Urothelium cell line (cell line): ENCODE measurements at regions not wholly inside any gene's neighbourhood (a gene's known extent, or its start where the extent isn't known, plus 50 kb on each side); places are given as distances from the start of the nearest gene placed in this dataset.
A peak's percentile ranks its signal among the peaks of the same experiment; 100 is the strongest.
"Not testable (repeated sequence)": the region's sequence is repeated elsewhere in the genome, so short reads cannot be mapped to it uniquely, and the experiment has no call there.

Source experiments
- DNase-seq: peaks from one replicate; pipeline ENCODE4 v3.0.0; 2011; ENCODE audit warnings: low spot score, mixed read lengths
- FAIRE-seq: peaks from 2 replicates; lab custom pipeline; 2011; peaks lifted over from hg19 to GRCh38; lab: Jason Lieb, UNC

DNA sequence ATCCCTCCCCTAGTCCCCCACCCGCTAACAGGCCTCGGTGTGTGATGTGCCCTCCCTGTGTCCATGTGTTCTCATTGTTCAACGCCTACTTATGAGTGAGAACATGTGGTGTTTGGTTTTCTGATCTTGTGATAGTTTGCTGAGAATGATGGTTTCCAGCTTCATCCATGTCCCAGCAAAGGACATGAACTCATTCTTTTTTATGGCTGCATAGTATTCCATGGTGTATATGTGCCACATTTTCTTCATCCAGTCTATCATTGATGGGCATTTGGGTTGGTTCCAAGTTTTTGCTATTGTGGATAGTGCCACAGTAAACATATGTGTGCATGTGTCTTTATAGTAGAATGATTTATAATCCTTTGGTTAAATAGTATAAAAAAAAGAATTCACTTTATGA is 380.9 kb upstream of the ST8SIA4 start:
- not testable (repeated sequence) for FAIRE-seq, DNase-seq

DNA sequence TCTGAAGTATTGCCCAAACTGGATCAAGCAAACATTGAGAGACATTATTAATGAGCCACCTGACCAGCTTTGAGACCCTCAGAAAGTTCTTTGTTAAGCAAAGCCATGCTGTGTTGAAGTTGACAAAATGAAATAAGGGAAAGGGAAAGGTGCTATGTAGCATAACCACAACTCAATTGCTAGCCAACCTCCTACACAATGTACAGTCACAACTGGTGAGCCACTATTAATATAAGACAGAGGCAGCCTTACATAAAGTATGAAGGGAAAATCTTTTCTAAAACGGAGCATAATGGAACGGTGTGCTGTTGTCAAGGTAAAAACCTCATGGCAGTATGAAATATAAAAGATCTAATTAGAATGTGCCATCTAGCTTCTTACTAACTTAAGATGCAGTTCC is 375.8 kb upstream of the ST8SIA4 start:
- DNase-seq (no peak), FAIRE-seq (no peak)

DNA sequence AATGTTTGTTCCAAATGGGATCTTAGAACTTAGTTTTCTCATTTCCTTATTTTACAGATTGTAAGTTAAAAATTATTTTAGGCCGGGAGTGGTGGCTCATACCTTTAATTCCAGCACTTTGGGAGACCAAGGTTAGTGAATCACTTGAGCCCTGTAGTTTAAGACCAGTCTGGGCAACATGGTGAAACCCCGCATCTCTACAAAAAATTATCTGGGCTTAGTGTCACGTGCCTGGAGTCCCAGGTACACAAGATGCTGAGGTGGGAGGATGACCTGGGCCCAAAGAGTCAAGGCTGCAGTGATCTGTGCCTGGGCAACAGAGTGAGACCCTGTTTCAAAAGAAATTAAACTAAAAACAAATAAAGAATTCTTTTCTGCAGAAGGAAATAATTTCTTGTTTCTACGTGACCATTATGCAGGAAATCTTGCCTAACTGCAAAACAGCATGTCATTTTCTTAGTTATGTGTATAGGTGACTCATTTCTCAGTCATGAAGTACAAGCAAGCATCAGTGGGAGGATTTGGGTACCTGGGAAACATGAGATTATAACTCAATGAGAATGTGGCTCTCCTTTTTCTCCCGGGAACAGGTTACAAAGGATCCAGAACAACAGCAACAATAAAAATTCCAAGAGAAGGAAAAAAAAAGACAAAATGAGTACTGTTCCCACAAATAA is 375.1 kb upstream of the ST8SIA4 start:
- no peak for FAIRE-seq
- peak; percentile 29 for DNase-seq

DNA sequence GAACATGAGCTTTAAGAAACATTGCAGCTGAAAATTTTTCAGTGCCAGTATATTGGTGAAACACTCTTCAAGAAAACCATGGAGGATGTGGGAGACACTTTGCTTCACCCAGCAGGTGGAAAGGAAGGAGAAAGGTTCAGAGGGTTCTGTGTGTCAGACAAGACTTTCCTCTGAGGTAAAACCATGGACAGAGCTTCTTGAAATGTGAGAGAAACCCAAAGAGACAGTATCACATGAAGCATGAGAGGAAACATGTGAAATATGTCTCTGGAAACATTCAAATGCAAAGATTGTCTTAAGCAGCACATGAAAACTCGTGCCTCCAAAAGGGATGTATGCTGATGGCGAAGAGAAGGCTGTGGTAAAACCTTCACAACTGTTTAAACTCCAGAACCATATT is 368.9 kb upstream of the ST8SIA4 start:
- DNase-seq (no peak), FAIRE-seq (no peak)

DNA sequence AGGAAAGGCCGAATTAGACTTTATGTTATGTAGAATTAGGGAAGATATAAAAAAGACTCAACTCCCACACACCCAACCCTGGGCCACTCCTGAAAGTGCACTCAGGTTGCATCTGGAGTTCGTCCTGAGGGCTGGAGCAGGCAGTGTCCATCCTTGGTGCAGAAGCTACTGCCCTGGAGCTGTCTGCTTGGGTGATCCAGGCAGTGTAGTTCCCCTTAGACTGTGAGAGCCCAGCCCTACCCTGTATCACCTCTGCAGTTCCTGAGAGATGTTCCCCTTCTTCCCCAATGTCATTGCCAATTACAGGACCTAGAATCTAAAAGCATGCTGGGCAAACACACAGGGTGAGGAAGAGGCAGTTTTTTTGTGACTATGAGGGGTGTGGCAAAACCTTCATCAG is 368.3 kb upstream of the ST8SIA4 start:
- DNase-seq (no peak), FAIRE-seq (no peak)

DNA sequence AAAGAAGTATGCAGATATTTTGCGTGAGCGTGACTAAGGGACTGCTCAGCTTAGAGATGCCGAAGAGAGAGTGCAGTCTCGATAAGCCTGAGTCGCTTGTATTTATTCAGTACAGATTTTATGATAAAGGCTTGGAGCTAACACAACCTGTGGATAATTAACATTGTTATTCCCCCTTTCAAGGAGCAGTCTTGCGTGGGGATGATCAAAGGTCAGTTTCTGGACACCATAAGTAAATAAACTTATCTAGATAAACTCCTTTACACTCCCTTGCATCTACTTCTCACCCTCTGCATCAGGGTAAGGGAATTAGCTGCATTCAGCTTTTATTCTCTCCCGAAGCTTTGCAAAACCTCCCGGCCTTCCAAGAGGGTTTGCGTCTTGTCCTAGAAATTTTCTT is 357.8 kb upstream of the ST8SIA4 start:
- FAIRE-seq, result no peak

DNA sequence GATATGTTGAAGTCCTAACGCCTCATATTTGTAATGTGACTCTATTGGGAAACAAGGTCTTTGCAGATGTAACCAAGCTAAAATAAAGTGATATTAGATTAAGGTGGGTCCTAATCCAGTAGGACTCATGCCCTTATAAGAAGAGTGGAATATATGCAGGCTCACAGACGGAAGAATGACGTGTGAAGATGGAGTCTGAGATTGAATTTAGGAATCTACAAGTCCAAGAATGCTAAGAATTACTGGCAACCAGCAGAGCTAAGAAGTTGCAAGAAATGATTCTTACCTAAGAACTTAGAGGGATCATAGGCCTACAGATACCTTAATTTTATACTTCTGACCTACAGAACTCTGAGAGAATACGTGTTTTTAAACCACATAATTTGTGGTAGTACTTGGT is 350.0 kb upstream of the ST8SIA4 start:
- DNase-seq, result no peak
- no peak for FAIRE-seq

More for the DNA sequence above, 357.8 kb upstream of the ST8SIA4 start:
- no peak for DNase-seq

DNA sequence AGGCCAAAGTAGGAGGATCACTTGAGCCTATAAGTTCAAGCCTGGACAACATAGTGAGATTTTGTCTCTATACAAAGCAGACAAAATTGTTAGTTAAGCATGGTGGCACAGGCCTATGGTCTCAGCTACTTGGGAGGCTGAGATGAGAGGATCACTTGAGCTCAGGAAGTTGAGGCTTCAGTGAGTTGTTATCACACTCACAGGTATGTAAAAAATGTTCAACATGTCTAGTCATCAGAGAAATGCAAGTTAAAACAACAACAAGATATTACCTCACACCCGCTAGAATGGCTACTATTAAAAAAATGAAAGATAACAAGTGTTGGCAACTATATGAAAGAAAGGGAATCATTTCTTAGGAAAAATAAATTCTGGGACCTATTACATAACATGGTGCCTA is 341.5 kb upstream of the ST8SIA4 start:
- DNase-seq (no peak), FAIRE-seq (no peak)

DNA sequence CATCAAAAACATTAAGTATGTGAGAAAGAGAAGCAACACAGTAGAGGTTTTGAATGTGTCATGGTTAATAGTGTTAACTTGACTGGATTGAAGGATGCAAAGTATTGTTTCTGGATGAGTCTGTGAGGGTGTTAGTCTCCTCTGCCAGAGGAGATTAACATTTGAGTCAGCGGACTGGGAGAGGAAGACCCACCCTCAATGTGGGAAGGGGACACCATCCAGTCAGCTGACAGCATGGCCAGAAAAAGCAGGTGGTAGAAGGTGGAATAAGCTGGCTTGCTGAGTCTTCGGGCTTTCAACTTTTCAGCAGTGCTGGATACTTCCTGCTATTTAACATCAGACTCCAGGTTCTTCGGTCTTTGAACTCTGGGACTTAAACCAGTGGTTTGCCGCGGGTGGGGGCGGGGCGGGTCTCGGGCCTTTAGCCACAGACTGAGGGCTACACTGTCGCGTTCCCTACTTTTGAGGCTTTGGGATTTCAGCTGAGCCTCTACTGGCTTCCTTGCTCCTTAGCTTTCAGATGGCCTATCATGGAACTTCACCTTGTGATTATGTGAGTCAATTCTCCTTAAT is 309.9 kb upstream of the ST8SIA4 start:
- DNase-seq (no peak), FAIRE-seq (no peak)

DNA sequence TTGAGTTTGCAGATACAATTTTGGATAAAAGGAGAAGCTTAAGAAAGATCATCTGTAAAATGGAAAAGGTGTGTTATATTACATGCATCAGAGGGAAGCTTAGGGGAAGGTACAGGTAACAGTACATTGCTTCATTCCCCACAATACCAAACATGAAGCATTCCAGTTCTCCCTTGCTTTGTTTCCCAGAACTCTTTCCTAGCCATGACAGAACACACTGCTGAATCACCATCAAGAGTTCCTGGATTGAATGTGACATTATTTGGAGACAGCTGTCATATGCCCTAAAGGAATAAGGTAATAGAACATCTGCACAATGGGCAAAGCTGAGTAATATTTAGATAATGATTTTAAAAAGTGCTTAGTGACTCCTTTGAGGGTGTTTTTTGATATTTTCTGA is 303.5 kb upstream of the ST8SIA4 start:
- DNase-seq (no peak), FAIRE-seq (no peak)

DNA sequence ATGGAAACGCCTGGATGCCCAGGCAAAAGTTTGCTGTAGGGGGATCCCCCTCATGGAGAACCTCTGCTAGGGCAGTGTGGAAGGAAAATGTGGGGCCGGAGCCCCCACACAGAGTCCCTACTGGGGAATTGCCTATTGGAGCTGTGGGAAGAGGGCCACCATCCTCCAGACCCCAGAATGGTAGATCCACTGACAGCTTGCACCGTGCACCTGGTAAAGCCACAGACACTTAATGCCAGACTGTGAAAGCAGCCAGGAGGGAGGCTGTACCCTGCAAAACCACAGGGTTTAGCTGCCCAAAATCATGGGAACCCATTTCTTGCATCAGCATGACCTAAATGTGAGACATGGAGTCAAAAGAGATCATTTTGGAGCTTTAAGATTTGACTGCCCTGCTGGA is 302.0 kb upstream of the ST8SIA4 start:
- not testable (repeated sequence) for FAIRE-seq, DNase-seq

DNA sequence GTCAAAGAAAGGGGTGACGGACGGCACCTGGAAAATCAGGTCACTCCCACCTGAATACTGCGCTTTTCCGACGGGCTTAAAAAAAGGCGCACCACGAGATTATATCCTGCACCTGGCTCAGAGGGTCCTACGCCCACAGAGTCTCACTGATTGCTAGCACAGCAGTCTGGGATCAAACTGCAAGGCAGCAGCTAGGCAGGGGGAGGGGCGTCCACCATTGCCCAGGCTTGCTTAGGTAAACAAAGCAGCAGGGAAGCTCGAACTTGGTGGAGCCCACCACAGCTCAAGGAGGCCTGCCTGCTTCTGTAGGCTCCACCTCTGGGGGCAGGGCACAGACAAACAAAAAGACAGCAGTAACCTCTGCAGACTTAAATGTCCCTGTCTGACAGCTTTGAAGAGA is 277.3 kb upstream of the ST8SIA4 start:
- not testable (repeated sequence) for DNase-seq, FAIRE-seq

DNA sequence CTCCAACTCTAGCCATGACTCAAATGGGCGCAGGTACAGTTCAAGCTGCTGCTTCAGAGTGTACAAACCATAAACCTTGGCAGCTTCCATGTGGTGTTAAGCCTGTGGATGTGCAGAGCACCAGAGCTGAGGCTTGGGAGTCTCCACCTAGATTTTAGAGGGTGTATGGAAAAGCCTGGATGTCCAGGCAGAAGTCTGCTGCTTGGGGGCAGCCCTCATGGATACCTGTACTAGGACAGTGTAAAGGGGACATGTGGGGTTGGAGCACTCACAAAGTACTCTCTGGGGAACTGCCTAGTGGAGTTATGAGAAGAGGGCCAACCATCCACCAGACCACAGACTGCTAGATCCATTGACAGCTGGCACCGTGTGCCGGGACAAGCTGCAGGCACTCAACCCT is 273.5 kb upstream of the ST8SIA4 start:
- no peak for FAIRE-seq

DNA sequence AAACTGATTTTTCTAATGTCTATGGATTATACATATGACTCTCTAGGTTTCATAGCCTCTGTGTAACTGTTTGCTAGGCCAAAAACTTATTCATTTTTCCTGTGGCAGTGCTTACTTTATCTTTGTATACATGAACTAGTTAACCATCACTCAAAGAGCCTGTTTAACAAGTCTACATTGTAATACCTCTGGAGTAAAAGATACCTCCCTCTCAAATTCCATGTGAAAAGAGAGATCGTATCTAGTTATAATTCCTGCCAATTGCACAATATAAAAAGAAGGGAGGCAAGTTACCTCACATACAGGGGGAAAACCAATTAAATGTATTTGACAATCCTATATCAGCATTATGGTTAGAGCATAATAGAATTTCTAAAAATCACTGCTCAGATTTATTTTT is 271.9 kb upstream of the ST8SIA4 start:
- no peak for FAIRE-seq
- no peak for DNase-seq

More for the DNA sequence above, 273.5 kb upstream of the ST8SIA4 start:
- no peak for DNase-seq

DNA sequence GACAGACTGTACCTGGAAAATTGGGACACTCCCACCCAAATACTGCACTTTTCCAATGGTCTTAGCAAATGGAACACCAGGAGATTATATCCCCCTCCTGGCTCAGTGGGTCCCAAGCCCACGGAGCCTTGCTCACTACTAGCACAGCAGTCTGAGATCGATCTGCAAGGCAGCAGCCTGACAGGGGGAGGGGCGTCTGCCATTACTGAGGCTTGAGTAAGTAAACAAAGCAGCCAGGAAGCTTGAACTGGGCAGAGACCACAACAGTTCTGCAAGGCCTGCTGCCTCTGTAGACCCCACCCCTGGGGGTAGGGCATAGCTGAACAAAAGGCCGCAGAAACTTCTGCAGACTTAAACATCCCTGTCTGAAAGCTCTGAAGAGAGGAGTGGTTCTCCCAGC is 260.0 kb upstream of the ST8SIA4 start:
- DNase-seq, result no peak
- no peak for FAIRE-seq

DNA sequence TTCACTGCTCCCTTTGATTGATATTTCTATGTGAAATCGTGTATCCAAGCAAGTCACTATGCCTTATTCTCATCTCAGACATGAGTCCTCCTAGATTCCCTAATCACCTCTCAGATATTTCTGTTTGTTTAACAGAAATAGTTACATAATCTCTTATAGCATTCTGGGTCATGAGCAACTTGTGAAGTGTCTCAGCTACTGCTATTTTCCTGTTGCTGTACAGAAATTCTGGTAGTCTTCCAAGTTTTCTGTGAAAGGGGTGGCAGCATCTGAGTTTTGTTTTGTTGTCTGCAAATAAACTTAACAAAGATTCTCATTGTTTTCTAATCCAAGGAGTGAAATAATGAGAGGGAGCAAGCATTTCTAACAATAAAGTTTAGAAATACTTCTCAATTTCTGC is 256.9 kb upstream of the ST8SIA4 start:
- DNase-seq (no peak), FAIRE-seq (no peak)

DNA sequence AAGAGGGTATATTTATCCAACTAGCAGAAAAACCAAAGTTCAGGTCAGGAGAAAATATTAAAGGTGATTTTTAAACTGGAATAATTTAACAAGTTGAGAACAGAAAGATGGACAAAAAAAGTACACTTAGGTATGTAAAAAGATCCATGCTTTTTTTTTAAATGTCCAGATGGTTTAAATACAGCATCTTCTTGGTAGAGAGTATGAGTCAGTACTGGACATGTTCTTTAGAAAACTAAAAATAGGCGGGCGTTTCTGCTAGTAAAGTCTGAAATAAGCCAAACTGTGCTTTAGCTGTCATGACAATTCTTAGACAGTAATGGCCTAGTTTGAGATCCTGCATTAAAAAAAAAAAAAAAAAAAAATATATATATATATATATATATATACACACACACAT is 255.9 kb upstream of the ST8SIA4 start:
- no peak for FAIRE-seq

DNA sequence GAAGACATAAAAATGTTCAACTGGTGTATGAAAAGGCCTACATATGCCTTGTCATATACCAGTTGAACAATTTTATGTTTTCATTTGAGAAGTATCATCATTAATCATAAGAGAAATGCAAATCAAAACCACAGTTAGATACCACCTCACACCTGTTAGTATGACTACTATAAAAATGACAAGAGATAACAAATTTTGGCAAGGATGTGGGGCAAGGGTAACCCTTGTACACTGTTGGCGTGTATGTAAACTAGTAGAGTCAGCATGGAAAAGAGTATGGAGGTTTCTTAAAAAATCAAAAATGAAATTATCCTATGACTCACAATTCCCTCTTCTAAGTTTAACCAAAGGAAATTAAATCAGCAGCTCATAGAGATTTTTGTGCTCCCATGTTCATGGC is 250.4 kb upstream of the ST8SIA4 start:
- DNase-seq, result no peak
- FAIRE-seq, result no peak

More for the DNA sequence above, 255.9 kb upstream of the ST8SIA4 start:
- DNase-seq, result no peak

DNA sequence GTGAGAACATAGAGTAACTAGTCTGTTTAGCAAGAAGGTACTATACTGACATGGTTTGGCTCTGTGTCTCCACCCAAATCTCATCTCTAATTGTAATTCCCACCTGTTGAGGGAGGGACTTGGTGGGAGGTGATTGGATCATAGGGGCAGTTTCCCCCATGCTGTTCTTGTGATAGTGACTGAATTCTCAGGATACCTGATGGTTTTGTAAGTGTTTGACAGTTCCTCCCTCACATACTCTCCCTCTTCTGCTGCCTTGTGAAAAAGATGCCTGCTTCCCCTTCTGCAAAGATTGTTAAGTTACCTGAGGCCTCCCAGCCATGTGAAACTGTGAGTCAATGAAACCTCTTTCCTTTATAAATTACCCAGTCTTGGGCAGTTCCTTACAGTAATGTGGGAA is 240.4 kb upstream of the ST8SIA4 start:
- FAIRE-seq (no peak), DNase-seq (no peak)

DNA sequence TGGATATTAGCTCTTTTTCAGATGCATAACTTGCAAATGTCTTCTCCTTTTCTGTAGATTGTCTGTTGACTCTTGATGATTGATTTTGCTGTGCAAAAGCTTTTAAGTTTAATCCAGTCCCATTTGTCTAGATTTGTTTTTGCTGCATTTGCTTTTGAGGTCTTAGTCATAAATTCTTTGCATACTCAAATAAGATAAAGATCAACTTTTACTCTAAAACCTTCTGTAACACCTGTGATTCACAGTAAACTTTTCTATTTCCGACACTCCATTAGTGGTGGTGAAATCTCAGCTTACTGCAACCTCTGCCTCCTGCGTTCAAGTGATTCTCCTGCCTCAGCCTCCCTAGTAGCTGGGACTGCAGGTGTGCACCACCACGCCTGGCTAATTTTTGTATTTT is 239.0 kb upstream of the ST8SIA4 start:
- no peak for DNase-seq
- FAIRE-seq, result no peak

DNA sequence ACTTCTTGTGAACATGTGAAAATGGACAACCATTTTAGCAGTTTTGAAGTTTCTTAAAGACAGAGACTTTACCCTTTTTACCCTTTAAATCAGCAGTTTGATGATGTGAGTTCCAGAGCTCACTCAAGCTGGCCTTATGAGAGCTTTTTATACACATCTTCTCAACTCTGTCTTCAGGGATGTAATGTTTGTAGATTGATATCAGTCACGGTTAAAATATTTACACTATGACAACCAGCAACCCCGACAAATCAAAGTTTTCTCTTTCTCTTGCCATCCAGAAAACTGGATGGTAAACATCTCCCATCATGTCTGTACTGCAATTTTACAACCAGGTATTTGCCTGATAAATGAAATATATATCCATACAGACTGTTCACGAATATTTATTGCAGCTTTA is 233.4 kb upstream of the ST8SIA4 start:
- FAIRE-seq, result no peak
- no peak for DNase-seq

DNA sequence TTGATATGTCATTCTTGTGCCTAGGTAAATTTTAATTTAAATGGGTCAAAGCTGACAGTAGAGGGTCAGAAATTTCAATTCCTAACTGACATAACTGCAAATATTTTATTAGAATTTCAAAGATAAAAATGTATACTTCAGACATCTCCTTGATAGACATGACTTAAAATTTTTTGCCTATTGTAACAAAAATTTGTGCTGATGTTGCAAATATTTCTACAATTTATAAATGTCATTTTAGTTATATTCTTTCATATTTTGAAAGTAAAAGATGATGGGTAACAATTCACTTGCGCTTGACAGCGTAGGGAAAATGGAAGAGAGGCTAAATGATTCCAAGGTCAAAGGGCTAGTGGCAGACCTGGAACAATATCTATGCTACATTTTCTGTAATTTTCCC is 220.3 kb upstream of the ST8SIA4 start:
- DNase-seq (no peak), FAIRE-seq (no peak)

DNA sequence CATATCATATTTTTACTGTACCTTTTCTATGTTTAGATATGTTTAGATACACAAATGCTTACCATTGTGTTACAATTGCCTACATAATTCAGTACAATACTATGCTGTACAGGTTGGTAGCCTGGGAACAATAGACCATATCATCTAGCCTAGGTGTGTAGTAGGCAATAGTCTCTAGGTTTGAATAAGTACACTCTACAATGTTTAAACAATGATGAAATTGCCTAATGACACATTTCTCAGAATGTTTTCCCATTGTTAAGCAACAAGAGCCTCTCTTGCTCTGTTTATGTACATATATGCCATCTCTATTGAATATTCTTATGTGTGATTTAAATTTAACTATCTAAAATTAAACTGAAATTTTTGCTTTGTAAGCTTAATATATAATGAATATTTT is 209.6 kb upstream of the ST8SIA4 start:
- DNase-seq (no peak), FAIRE-seq (no peak)
